Retinal pigment epithelial cell (primary cell): ENCODE measurements at regions not wholly inside any gene's neighbourhood (a gene's known extent, or its start where the extent isn't known, plus 50 kb on each side); places are given as distances from the start of the nearest gene placed in this dataset.

ENCODE experiments used
- DNase-seq: peaks from one replicate; pipeline ENCODE4 v3.0.0-alpha.2; 2010; ENCODE audit warnings: low read depth
- H3K4me3 ChIP-seq: 2 replicates; pipeline ENCODE4 v1.5.1; 2011; ENCODE audit warnings: mild to moderate bottlenecking, low read length, control low read depth, moderate library complexity
- CTCF ChIP-seq: conservative IDR thresholded peaks from 2 replicates; pipeline ENCODE4 v1.5.1; 2011; ENCODE audit warnings: low read depth, low read length, control low read depth, inconsistent platforms

GRCh38 chr22:48253136-48253535 is 1490.7 kb downstream of the TBC1D22A start:
- TF ChIP-seq CTCF, result no peak
- DNase-seq, result no peak
- H3K4me3 ChIP-seq, result no peak overlapping the region

- no peak for DNase-seq
- H3K4me3 ChIP-seq, result no peak overlapping the region
- no peak for TF ChIP-seq CTCF
These were observed 1489.2 kb downstream of the TBC1D22A start for GRCh38 chr22:48251629-48252028.

- no peak for DNase-seq
- TF ChIP-seq CTCF, result no peak
- H3K4me3 ChIP-seq, result no peak overlapping the region
These were observed 1488.6 kb downstream of the TBC1D22A start for GRCh38 chr22:48250937-48251530.

DNA sequence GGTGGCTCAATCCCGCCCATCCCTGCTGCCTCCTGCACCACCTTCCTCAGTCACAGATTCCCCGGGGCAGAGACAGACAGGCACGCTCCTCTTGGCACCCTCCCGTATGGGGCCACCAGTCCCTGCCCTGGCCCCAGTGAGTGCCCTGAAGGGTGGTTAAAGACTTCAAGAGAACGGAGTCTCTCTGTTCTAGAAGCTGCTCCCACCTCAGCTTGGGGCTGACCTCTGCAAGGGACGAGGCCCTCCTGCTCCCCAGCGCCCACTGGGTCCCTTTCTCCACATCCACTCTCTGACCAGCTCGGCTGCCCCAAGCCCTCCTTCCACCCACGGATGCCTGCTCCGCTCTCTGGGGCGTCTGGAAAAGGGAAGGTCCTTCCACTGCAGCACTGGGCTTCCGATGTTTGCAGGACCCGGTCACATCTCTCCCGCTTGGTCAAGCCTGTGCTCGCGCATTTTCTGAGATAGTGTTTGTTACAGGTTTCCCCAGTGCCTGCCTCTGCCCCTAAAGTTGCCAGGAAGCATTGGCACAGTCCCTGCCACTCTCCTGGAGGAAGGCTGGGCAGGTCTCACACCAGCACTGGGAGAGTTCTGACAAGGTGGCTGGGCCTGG is 1487.9 kb downstream of the TBC1D22A start:
- H3K4me3 ChIP-seq, result no peak overlapping the region
- DNase-seq, result no peak
- no peak for TF ChIP-seq CTCF

DNA sequence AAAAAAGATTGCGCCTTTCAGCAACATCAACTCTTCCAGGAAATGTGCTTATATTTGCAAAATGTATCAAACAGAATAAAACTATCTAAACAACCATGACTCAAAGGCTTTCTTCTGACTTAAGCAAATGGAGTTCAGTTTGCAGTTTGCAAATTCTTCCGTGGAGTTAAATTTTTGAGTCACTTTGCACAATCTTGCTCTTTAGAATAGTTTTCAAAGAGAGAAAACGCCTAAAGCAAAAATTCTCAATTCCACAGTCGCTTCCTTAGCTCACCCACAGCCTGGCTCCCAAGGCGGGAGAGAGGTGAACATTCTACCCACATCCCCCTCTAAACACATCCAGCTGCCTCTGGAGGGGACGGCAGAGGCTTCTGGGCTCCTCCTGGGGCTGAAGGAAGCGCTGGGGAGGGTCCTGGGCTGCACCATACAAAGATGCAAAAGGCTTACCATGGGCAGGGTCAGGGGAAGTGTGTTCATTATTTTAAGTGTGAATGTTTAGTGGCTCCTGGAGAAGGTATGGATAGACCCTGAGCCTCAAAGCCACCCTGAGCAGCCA is 1487.3 kb downstream of the TBC1D22A start:
- TF ChIP-seq CTCF, result no peak
- no peak for DNase-seq
- H3K4me3 ChIP-seq, result no peak overlapping the region

DNA sequence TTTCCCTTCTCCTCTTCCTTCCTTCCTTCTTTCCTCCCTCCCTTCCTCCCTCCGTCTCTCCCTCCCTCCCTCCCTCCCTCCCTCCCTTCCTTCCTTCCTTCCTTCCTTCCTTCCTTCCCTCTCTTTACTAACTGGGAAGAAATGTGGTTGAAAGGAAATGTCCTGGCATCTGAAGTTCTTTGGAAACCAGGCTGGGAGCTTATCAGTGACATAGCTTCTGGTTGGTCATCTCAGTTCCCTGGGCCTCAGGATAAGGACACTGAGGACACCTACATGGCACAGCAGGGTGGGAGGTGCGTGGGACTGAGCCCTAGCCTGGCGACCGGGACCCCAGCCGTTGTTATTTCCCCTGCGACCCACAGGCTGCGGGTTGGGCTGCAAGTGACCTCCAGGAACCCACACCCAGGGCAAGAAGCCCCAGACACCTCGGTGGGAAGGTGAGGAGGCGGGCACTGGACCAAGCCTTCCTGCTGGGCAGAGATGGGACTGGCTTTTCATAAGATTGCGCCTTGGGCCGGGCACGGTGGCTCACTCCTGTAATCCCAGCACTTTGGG is 1486.5 kb downstream of the TBC1D22A start:
- no peak for DNase-seq
- no peak for TF ChIP-seq CTCF
- H3K4me3 ChIP-seq, result no peak overlapping the region

DNA sequence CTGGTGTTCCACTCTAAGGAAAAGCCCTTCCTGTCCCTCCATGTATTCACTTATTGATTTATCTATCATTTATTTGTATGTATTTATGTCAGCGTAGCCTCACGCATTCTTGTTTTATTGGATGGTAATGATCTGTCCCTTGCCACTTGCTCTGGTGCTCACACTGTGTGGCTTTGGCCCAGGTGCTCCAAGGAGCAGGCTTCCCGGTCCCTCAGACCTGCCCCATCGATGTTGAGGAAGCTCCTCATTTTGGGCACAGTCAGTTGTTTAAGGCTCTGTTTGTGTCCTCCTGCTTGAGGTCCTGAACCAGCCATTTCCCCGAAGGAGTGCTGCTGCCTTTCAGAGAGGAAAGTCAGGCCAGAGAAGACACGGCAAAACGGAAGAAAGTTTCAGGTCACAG is 1485.4 kb downstream of the TBC1D22A start:
- TF ChIP-seq CTCF, result no peak
- H3K4me3 ChIP-seq, result no peak overlapping the region
- DNase-seq, result no peak
